AG09309 (cell line): ENCODE measurements at regions not wholly inside any gene's neighbourhood (a gene's known extent, or its start where the extent isn't known, plus 50 kb on each side); places are given as distances from the start of the nearest gene placed in this dataset.

Experiments
- DNase-seq: peaks from one replicate; pipeline ENCODE4 v3.0.0-alpha.2; 2010; ENCODE audit warnings: low read depth
- H3K4me3 ChIP-seq: 2 replicates; pipeline ENCODE4 v1.5.1; 2011; ENCODE audit warnings: mild to moderate bottlenecking, low read depth, low read length, moderate library complexity; ENCODE audit not compliant: control insufficient read depth
- CTCF ChIP-seq: IDR thresholded peaks from 2 replicates; pipeline ENCODE4 v1.5.1; 2011; ENCODE audit warnings: mild to moderate bottlenecking, low read depth, low read length, inconsistent platforms; ENCODE audit not compliant: insufficient read depth, control insufficient read depth; ENCODE audit errors: missing control alignments

GRCh38 chr12:124655698-124656516, 88.5 kb upstream of the NCOR2 start:
- H3K4me3 ChIP-seq: peak overlapping the region; percentile 1
- DNase-seq: no peak

GRCh38 chr12:124655048-124655697, 87.8 kb upstream of the NCOR2 start:
- no peak for TF ChIP-seq CTCF
- peak overlapping the region; percentile 1 for H3K4me3 ChIP-seq
- DNase-seq: no peak

More at GRCh38 chr12:124655698-124656516, 88.5 kb upstream of the NCOR2 start:
- TF ChIP-seq CTCF: peak; percentile 37

GRCh38 chr12:124654666-124655047, 87.2 kb upstream of the NCOR2 start:
- no peak for DNase-seq
- no peak overlapping the region for H3K4me3 ChIP-seq
- no peak for TF ChIP-seq CTCF

GRCh38 chr12:124653169-124653931, 85.9 kb upstream of the NCOR2 start:
- no peak for TF ChIP-seq CTCF
- H3K4me3 ChIP-seq: no peak overlapping the region
- DNase-seq: no peak

GRCh38 chr12:124652661-124653060, 85.2 kb upstream of the NCOR2 start:
- no peak for DNase-seq
- TF ChIP-seq CTCF: no peak
- no peak overlapping the region for H3K4me3 ChIP-seq

- no peak for TF ChIP-seq CTCF
- DNase-seq: no peak
- no peak overlapping the region for H3K4me3 ChIP-seq
Measured at GRCh38 chr12:124651516-124652273, 84.3 kb upstream of the NCOR2 start.
